Thoracic aorta (tissue), 2 donors: ENCODE measurements at regions not wholly inside any gene's neighbourhood (a gene's known extent, or its start where the extent isn't known, plus 50 kb on each side); places are given as distances from the start of the nearest gene placed in this dataset.

Experiments
- ATAC-seq: fragments of 150-250 bp; one replicate; pipeline ENCODE4 v1.8.0; 2017; ENCODE audit warnings: low read depth; ENCODE audit not compliant: insufficient number of reproducible peaks, low FRiP score
- DNase-seq: peaks from one replicate; pipeline ENCODE4 v3.0.0-alpha.2; 2020; ENCODE audit warnings: low spot score
- H3K27ac ChIP-seq, 2 donors: fragments of 200-600 bp; sonication (generic); 1 replicate in 1 of 2; 2 replicates in 1 of 2; pipeline ENCODE4 v1.5.1; 2016; ENCODE audit warnings: mild to moderate bottlenecking in 2 of 2, moderate library complexity in 2 of 2
- H3K27me3 ChIP-seq: fragments of 200-600 bp; sonication (generic); replicated peaks from 2 replicates; pipeline ENCODE4 v1.6.0; 2016; ENCODE audit warnings: mild to moderate bottlenecking; ENCODE audit not compliant: insufficient read depth
- H3K36me3 ChIP-seq: fragments of 200-600 bp; sonication (generic); one replicate; pipeline ENCODE4 v1.5.1; 2016
- H3K4me1 ChIP-seq, 2 donors: fragments of 200-600 bp; sonication (generic); 1 replicate in 1 of 2; 2 replicates in 1 of 2; pipeline versions ENCODE4 v1.5.1 to v1.6.0; 2016; ENCODE audit warnings: low read depth in 2 of 2, mild to moderate bottlenecking in 1 of 2; ENCODE audit not compliant: control insufficient read depth in 1 of 2
- H3K4me3 ChIP-seq: fragments of 200-600 bp; sonication (generic); 2 replicates; pipeline ENCODE4 v1.5.1; 2016; ENCODE audit warnings: mild to moderate bottlenecking
- H3K9me3 ChIP-seq: fragments of 200-600 bp; sonication (generic); 2 replicates; pipeline ENCODE4 v1.5.1; 2016
- CTCF ChIP-seq: fragments of 200-600 bp; sonication (generic); IDR thresholded peaks from one replicate; pipeline ENCODE4 v1.5.1; 2019; ENCODE audit warnings: antibody characterized with exemption

DNA sequence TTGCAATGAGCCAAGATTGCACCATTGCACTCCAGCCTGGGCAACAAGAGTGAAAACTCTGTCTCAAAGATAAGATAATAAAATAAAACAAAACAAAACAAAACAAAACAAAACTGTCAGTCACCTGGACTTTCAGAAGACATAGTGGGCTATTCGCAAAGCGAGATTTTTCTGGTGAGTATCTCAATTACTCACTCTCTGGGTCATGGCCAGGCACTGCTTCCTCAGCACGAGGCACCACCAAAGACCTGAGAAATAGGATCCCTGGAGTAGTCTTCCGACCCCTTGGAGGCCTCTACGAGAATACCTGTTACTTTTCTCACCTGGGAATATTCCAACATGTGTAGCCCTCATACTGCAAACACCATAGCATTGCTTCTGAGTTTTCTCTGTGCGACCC lies 201.7 kb upstream of the ZNF618 start:
- H3K27me3 ChIP-seq: no peaks in the 10 kb centered on the region
- DNase-seq (no peak), ATAC-seq (no peak)
- H3K36me3 ChIP-seq: no peaks in the 10 kb centered on the region
- H3K4me3 ChIP-seq: no peak overlapping the region
- H3K4me1 ChIP-seq: peaks cover 7 to 22% of the 10 kb centered on the region in 2 donors
- H3K9me3 ChIP-seq: no peaks in the 10 kb centered on the region
- TF ChIP-seq CTCF: no peak
- H3K27ac ChIP-seq: no peak overlapping the region

DNA sequence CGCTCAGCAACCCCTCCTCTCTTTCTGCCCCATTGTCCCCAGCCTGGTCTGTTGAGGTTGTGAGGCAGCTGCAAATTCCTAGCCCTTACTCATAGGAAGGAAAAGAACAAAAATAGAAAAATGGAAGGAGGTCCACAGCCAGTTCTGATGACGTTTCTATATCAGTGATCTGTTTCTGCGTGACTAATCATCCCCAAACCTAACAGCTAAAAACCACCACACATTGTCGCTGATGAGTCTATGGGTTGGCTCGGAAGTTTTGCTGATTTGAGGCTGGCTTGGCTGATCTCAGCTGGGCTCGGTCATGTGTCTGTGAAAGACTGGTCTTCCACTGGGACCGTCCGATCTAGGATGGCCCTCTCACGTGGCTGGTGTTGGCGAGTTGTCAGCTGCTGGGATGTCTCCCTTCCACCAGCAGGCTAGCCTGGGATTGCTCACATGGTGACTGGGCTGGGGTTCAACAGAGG lies 200.6 kb upstream of the ZNF618 start:
- peak; percentile 55 for DNase-seq
- Histone ChIP-seq H3K36me3 (no peaks in the 10 kb centered on the region), H3K4me1 (peaks cover 7 to 22% of the 10 kb centered on the region in 2 donors), H3K27ac (peak overlapping the region; percentile 56 to 62), H3K9me3 (no peaks in the 10 kb centered on the region), H3K4me3 (peak overlapping the region; percentile 20), H3K27me3 (no peaks in the 10 kb centered on the region)
- peak; percentile 97 for ATAC-seq
- TF ChIP-seq CTCF: no peak

DNA sequence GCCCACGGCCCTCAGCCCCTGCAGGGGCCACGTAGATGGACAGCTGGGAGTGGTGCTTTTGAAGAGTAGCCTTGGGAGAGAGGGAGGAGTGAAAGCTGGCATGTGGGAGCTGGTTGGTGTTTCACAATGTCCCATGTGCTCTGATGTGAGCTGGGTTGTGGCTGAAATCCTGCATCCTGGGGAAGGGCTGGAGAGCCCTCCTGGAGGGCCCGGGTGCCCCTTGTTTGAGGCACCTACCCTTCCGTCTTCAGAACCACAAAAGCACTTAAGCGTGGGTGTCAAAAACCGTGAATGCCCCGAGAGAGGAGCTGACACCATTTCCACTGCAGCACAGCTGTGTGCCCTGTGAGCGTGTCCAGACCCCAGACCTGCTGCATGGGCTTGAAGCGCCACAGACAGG lies 199.1 kb upstream of the ZNF618 start:
- Histone ChIP-seq H3K9me3 (no peaks in the 10 kb centered on the region), H3K27me3 (no peaks in the 10 kb centered on the region), H3K27ac (no peak overlapping the region), H3K4me3 (no peak overlapping the region), H3K36me3 (no peaks in the 10 kb centered on the region), H3K4me1 (peaks cover 7 to 22% of the 10 kb centered on the region in 2 donors)
- no peak for TF ChIP-seq CTCF
- ATAC-seq: no peak
- DNase-seq: no peak

- H3K36me3 ChIP-seq: no peaks in the 10 kb centered on the region
- TF ChIP-seq CTCF: no peak
- H3K4me1 ChIP-seq: peaks cover 7 to 24% of the 10 kb centered on the region in 2 donors
- no peak overlapping the region for H3K4me3 ChIP-seq
- ATAC-seq (no peak), DNase-seq (no peak)
- no peaks in the 10 kb centered on the region for H3K9me3 ChIP-seq
- H3K27me3 ChIP-seq: no peaks in the 10 kb centered on the region
- H3K27ac ChIP-seq: no peak overlapping the region
Measured at GRCh38 chr9:113677569-113677968, 198.5 kb upstream of the ZNF618 start.

DNA sequence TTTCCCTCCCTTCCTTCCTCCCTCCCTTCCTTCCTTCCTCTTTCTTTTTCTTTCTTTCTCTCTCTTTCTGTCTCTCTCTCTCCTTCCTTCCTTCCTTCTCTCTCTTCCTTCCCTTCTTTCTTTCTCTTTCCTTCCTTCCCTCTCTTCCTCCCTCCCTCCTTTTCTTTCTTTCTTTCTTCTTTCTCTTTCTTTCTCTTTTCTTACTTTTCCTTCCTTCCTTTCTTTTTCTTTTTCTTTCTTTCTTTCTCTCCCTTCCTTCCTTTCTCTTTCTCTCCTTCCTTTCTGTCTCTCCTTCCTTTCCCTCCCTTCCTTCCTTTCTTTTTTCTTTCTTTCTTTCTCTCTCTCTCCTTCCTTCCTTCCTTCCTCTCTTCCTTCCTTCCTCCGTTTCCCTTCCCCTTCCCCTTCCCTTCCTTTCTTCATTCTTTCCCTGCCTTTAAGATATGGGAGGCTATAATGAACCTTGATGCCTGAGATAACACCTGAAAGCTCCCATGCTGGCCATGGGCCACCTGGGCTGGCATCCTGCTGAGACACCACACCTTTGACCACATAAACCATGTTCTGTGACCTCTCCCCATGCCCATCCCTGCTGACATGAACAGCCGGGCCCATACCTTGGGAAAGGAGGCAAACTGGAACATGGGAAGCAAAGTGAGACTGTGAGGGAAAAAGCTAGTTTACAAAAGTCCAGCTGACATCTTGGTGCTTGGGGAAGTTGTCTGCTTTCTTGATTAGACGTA lies 197.8 kb upstream of the ZNF618 start:
- ATAC-seq (no peak), DNase-seq (no peak)
- Histone ChIP-seq H3K27me3 (no peaks in the 10 kb centered on the region), H3K4me3 (no peak overlapping the region), H3K9me3 (no peaks in the 10 kb centered on the region), H3K27ac (no peak overlapping the region), H3K36me3 (no peaks in the 10 kb centered on the region), H3K4me1 (peaks cover 7 to 26% of the 10 kb centered on the region in 2 donors)
- no peak for TF ChIP-seq CTCF
